Liver (tissue), 8 donors: ENCODE measurements at regions not wholly inside any gene's neighbourhood (a gene's known extent, or its start where the extent isn't known, plus 50 kb on each side); places are given as distances from the start of the nearest gene placed in this dataset.

Experiments used
- DNase-seq: peaks from one replicate; pipeline ENCODE4 v3.0.0-alpha.2; 2017; ENCODE audit warnings: low spot score
- H3K27ac ChIP-seq, 2 donors: one replicate each; pipeline ENCODE4 v1.7.0; 2013; ENCODE audit warnings: inconsistent platforms in 2 of 2, low read length in 2 of 2, control low read depth in 1 of 2, low read depth in 1 of 2, mild to moderate bottlenecking in 1 of 2
- H3K27me3 ChIP-seq, 4 donors: one replicate each; pipeline versions ENCODE4 v1.6.1 to v1.7.0; 2013; ENCODE audit warnings: low read length in 3 of 4, inconsistent platforms in 1 of 4, mild to moderate bottlenecking in 1 of 4, moderate library complexity in 1 of 4; ENCODE audit not compliant: control insufficient read depth in 4 of 4, insufficient read depth in 4 of 4
- H3K36me3 ChIP-seq, 4 donors: one replicate each; pipeline versions ENCODE4 v1.6.1 to v1.7.0; 2013; ENCODE audit warnings: low read length in 3 of 4, mild to moderate bottlenecking in 3 of 4, low read depth in 1 of 4, moderate library complexity in 1 of 4; ENCODE audit not compliant: control insufficient read depth in 4 of 4, insufficient read depth in 3 of 4
- H3K4me1 ChIP-seq, 4 donors: one replicate each; pipeline versions ENCODE4 v1.6.1 to v1.7.0; 2013; ENCODE audit warnings: low read length in 3 of 4, mild to moderate bottlenecking in 3 of 4, moderate library complexity in 1 of 4; ENCODE audit not compliant: control insufficient read depth in 4 of 4, insufficient read depth in 4 of 4
- H3K4me3 ChIP-seq, 3 donors: one replicate each; pipeline versions ENCODE4 v1.6.1 to v1.7.0; 2013; ENCODE audit warnings: low read length in 3 of 3, control low read depth in 1 of 3, low read depth in 1 of 3, mild to moderate bottlenecking in 1 of 3
- H3K9ac ChIP-seq, 2 donors: one replicate each; pipeline ENCODE4 v1.7.0; 2013; ENCODE audit warnings: low read length in 2 of 2, mild to moderate bottlenecking in 2 of 2, moderate library complexity in 2 of 2, control low read depth in 1 of 2, low read depth in 1 of 2
- H3K9me3 ChIP-seq, 4 donors: one replicate each; pipeline versions ENCODE4 v1.6.1 to v1.7.0; 2013; ENCODE audit warnings: low read length in 3 of 4; ENCODE audit not compliant: control insufficient read depth in 4 of 4
- ATF3 ChIP-seq: IDR thresholded peaks from 2 replicates; pipeline ENCODE4 v1.6.1; 2016; ENCODE audit warnings: antibody characterized with exemption
- CTCF ChIP-seq: fragments of 150-350 bp; IDR thresholded peaks from 2 replicates; pipeline ENCODE4 v1.5.1; 2017; ENCODE audit warnings: improper control_type of control experiment, low read depth, low read length; ENCODE audit not compliant: missing input control
- EGR1 ChIP-seq, 2 donors: IDR thresholded peaks; 2 replicates each; pipeline ENCODE4 v1.6.1; 2016 to 2018; ENCODE audit warnings: antibody characterized with exemption in 2 of 2, low read depth in 2 of 2
- FOXA1 ChIP-seq: IDR thresholded peaks from 2 replicates; pipeline ENCODE4 v1.6.1; 2016; ENCODE audit warnings: antibody characterized with exemption
- FOXA2 ChIP-seq: IDR thresholded peaks from 2 replicates; pipeline ENCODE4 v1.6.1; 2016; ENCODE audit warnings: antibody characterized with exemption
- GABPA ChIP-seq, 2 donors: IDR thresholded peaks in 1 of 2; conservative IDR thresholded peaks in 1 of 2; 2 replicates each; pipeline ENCODE4 v1.6.1; 2016; ENCODE audit warnings: antibody characterized with exemption in 2 of 2, mild to moderate bottlenecking in 1 of 2, moderate library complexity in 1 of 2
- HNF4A ChIP-seq, 2 donors: conservative IDR thresholded peaks; 2 replicates each; pipeline ENCODE4 v1.6.1; 2016; ENCODE audit warnings: antibody characterized with exemption in 2 of 2, mild to moderate bottlenecking in 2 of 2
- JUND ChIP-seq, 2 donors: IDR thresholded peaks; 2 replicates each; pipeline ENCODE4 v1.6.1; 2016; ENCODE audit warnings: antibody characterized with exemption in 2 of 2
- MAX ChIP-seq: IDR thresholded peaks from 2 replicates; pipeline ENCODE4 v1.6.1; 2016; ENCODE audit warnings: antibody characterized with exemption
- NR2F2 ChIP-seq: IDR thresholded peaks from 2 replicates; pipeline ENCODE4 v1.6.1; 2016; ENCODE audit warnings: antibody characterized with exemption
- RAD21 ChIP-seq, 2 donors: IDR thresholded peaks; 2 replicates each; pipeline ENCODE4 v1.6.1; 2016; ENCODE audit warnings: antibody characterized with exemption in 2 of 2, mild to moderate bottlenecking in 2 of 2
- REST ChIP-seq: IDR thresholded peaks from 2 replicates; pipeline ENCODE4 v1.6.1; 2016; ENCODE audit warnings: antibody characterized with exemption, mild to moderate bottlenecking
- RXRA ChIP-seq, 2 donors: IDR thresholded peaks; 2 replicates each; pipeline ENCODE4 v1.6.1; 2017 to 2018; ENCODE audit warnings: antibody characterized with exemption in 2 of 2, mild to moderate bottlenecking in 1 of 2
- TAF1 ChIP-seq: conservative IDR thresholded peaks from 2 replicates; pipeline ENCODE4 v1.6.1; 2016; ENCODE audit warnings: antibody characterized with exemption, mild to moderate bottlenecking
- YY1 ChIP-seq: IDR thresholded peaks from 2 replicates; pipeline ENCODE4 v1.6.1; 2016; ENCODE audit warnings: antibody characterized with exemption, mild to moderate bottlenecking
- ZBTB33 ChIP-seq: IDR thresholded peaks from 2 replicates; pipeline ENCODE4 v1.6.1; 2016; ENCODE audit warnings: antibody characterized with exemption
- WGBS: extraction: QIAGEN DNeasy Blood & Tissue Kit; methylation state at CpG from one replicate; pipeline ENCODE4 v1.1.7; 2013; 5-methylcytosine and 5-hydroxymethylcytosine counted together
- donor health status: healthy.
- donor health status: healthy.
- donor health status: healthy.
- donor health status: healthy.
- donor health status: healthy.

GRCh38 chr1:14332158-14332557 is 266.3 kb upstream of the KAZN start:
- H3K27me3 ChIP-seq: no peaks in the 10 kb centered on the region
- H3K9ac ChIP-seq: no peak overlapping the region
- H3K36me3 ChIP-seq: no peaks in the 10 kb centered on the region
- DNase-seq: no peak
- 80% methylated on average over 4 of the region's 4 CpGs for WGBS
- H3K9me3 ChIP-seq: peaks cover 0 to 12% (median 8%) of the 10 kb centered on the region in 4 donors
- H3K27ac ChIP-seq: no peak overlapping the region
- no peak overlapping the region for H3K4me3 ChIP-seq
- H3K4me1 ChIP-seq: no peaks in the 10 kb centered on the region
- TF ChIP-seq ZBTB33 (no peak), NR2F2 (no peak), TAF1 (no peak), RAD21 (IDR thresholded peaks at IDR 0.05) (no peak), GABPA (IDR thresholded peaks at IDR 0.05 in 1 of 2, conservative IDR thresholded peaks at IDR 0.05 in 1 of 2) (no peak), FOXA2 (no peak), EGR1 (IDR thresholded peaks at IDR 0.05; ENCODE audit: low read depth in 2 of 2) (no peak), REST (no peak), MAX (no peak), YY1 (no peak)

GRCh38 chr1:14334336-14335176 is 263.9 kb upstream of the KAZN start:
- 66% methylated on average over 7 of the region's 7 CpGs for WGBS
- H3K9ac ChIP-seq: no peak overlapping the region
- DNase-seq: no peak
- no peak overlapping the region for H3K4me3 ChIP-seq
- peaks cover 0 to 4% (median 0%) of the 10 kb centered on the region in 4 donors for H3K27me3 ChIP-seq
- no peaks in the 10 kb centered on the region for H3K4me1 ChIP-seq
- H3K27ac ChIP-seq: no peak overlapping the region
- H3K36me3 ChIP-seq: no peaks in the 10 kb centered on the region
- H3K9me3 ChIP-seq: peaks cover 0 to 12% (median 8%) of the 10 kb centered on the region in 4 donors
- TF ChIP-seq FOXA2: no peak
- no peak for TF ChIP-seq GABPA (IDR thresholded peaks at IDR 0.05 in 1 of 2, conservative IDR thresholded peaks at IDR 0.05 in 1 of 2)
- TF ChIP-seq RXRA (IDR thresholded peaks at IDR 0.05): no peak
- no peak for TF ChIP-seq REST
- TF ChIP-seq YY1: no peak
- no peak for TF ChIP-seq MAX
- TF ChIP-seq HNF4A (conservative IDR thresholded peaks at IDR 0.05): no peak
- TF ChIP-seq EGR1 (IDR thresholded peaks at IDR 0.05; ENCODE audit: low read depth in 2 of 2): no peak
- TF ChIP-seq RAD21 (IDR thresholded peaks at IDR 0.05): no peak
- TF ChIP-seq ZBTB33: no peak
- TF ChIP-seq FOXA1: no peak
- TF ChIP-seq CTCF: no peak
- TF ChIP-seq ATF3: no peak
- no peak for TF ChIP-seq JUND (IDR thresholded peaks at IDR 0.05)
